22Rv1 (cell line): ENCODE measurements at regions not wholly inside any gene's neighbourhood (a gene's known extent, or its start where the extent isn't known, plus 50 kb on each side); places are given as distances from the start of the nearest gene placed in this dataset.

Source experiments
- CTCF ChIP-seq: fragments of 450-650 bp; IDR thresholded peaks from 2 replicates; pipeline ENCODE4 v1.5.1; 2017; ENCODE audit warnings: mild to moderate bottlenecking
- ZFX ChIP-seq: fragments of 450-650 bp; IDR thresholded peaks from 2 replicates; pipeline ENCODE4 v1.6.1; 2017; ENCODE audit warnings: antibody characterized with exemption, borderline replicate concordance

- TF ChIP-seq CTCF (no peak), ZFX (no peak)
Observed at GRCh38 chr2:55802067-55802466, 108.4 kb upstream of the PNPT1 start.
